ENCODE measurements at regions not wholly inside any gene's neighbourhood (a gene's known extent, or its start where the extent isn't known, plus 50 kb on each side); places are given as distances from the start of the nearest gene placed in this dataset.

GRCh38 chr7:55624813-55625212 is 52.5 kb upstream of the VOPP1 start:
- no peak for DNase-seq (ENCODE audit: low spot score)

GRCh38 chr7:55623617-55624016 is 51.3 kb upstream of the VOPP1 start:
- no peak for DNase-seq (ENCODE audit: low spot score)

GRCh38 chr7:55622241-55622640 is 49.9 kb upstream of the VOPP1 start:
- DNase-seq (ENCODE audit: low spot score), result no peak

Data from COLO829 (cell line).